ENCODE measurements at regions not wholly inside any gene's neighbourhood (a gene's known extent, or its start where the extent isn't known, plus 50 kb on each side); places are given as distances from the start of the nearest gene placed in this dataset.

DNA sequence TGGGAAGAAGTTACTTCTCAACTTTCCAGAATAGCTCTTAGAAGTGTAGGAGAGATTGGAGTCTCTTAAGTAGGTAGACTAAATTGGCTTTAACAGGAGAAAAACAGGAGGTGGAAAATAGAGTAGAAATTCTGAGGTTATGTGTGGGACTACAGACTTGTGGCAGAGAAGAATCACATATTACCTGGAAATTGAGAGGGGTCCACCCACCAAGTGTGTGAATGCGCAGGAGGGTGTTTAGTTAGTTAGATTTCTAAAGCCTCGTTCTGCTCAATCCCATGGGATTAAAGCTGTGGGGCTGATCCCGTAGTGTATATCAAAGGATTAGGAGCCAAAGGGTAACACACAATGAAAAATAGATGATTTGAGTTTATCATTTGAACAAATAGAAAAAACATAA lies 319.1 kb downstream of the TRIB2 start:
- no peak for TF ChIP-seq POLR2AphosphoS5 (IDR thresholded peaks at IDR 0.05; ENCODE audit: insufficient read depth, low read depth, low read length)
- TF ChIP-seq, protein P1, sequence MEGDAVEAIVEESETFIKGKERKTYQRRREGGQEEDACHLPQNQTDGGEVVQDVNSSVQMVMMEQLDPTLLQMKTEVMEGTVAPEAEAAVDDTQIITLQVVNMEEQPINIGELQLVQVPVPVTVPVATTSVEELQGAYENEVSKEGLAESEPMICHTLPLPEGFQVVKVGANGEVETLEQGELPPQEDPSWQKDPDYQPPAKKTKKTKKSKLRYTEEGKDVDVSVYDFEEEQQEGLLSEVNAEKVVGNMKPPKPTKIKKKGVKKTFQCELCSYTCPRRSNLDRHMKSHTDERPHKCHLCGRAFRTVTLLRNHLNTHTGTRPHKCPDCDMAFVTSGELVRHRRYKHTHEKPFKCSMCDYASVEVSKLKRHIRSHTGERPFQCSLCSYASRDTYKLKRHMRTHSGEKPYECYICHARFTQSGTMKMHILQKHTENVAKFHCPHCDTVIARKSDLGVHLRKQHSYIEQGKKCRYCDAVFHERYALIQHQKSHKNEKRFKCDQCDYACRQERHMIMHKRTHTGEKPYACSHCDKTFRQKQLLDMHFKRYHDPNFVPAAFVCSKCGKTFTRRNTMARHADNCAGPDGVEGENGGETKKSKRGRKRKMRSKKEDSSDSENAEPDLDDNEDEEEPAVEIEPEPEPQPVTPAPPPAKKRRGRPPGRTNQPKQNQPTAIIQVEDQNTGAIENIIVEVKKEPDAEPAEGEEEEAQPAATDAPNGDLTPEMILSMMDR (IDR thresholded peaks at IDR 0.05; ENCODE audit: extremely low read depth in 1 of 2, insufficient read depth in 1 of 2, low read depth in 1 of 2, low read length in 2 of 2): no peak

All from endothelial cell of umbilical vein (primary cell).